HG02798 (cell line): ENCODE measurements at regions not wholly inside any gene's neighbourhood (a gene's known extent, or its start where the extent isn't known, plus 50 kb on each side); places are given as distances from the start of the nearest gene placed in this dataset.

Source experiments
- ATAC-seq: cut with Tn5 transposase; IDR thresholded peaks from one replicate; pipeline ENCODE4 v1.9.1; 2021; ENCODE audit warnings: mild to moderate bottlenecking; ENCODE audit not compliant: unreplicated experiment, poor library complexity

DNA sequence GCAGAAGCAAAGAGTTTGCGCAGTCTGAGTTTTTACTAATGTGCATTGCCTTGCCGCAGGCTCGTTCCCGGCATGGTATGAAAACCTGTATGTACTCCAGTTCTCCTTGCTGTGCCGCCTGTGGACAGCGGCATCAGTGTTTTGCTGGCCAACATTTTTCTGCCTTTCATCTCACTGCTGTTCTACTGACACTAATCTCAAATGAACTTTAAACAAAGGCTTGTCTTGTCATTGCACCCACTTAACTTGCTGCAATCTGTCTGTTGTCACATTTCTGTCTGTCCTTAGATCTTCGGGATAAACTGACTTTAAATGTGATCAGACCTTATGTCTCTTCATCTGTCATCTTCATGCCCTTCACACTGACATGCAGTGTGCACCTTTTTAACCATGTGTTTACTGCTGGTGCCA lies 71.7 kb upstream of the ZNRF2 start:
- ATAC-seq = no peak

DNA sequence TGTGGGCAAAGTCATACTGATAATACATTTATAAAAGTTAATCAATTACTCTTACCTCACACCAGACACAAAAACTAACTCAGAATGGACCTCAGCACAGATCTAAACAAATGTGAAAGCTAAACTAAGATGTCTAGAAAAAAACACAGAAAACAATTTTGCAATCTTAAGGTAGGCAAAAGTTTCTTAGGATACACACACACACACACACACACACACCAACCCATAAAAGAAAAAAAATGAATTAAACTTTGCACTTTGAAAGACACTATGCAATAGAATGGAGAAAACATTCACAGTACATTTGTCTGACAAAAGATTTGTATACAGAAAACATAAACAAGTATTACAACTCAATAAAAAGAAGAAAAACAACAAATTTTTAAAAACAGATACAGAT lies 70.8 kb upstream of the ZNRF2 start:
- no peak for ATAC-seq

GRCh38 chr7:30214651-30215137 lies 69.7 kb upstream of the ZNRF2 start:
- ATAC-seq = peak; percentile 71

GRCh38 chr7:30221764-30222163 lies 62.6 kb upstream of the ZNRF2 start:
- no peak for ATAC-seq

DNA sequence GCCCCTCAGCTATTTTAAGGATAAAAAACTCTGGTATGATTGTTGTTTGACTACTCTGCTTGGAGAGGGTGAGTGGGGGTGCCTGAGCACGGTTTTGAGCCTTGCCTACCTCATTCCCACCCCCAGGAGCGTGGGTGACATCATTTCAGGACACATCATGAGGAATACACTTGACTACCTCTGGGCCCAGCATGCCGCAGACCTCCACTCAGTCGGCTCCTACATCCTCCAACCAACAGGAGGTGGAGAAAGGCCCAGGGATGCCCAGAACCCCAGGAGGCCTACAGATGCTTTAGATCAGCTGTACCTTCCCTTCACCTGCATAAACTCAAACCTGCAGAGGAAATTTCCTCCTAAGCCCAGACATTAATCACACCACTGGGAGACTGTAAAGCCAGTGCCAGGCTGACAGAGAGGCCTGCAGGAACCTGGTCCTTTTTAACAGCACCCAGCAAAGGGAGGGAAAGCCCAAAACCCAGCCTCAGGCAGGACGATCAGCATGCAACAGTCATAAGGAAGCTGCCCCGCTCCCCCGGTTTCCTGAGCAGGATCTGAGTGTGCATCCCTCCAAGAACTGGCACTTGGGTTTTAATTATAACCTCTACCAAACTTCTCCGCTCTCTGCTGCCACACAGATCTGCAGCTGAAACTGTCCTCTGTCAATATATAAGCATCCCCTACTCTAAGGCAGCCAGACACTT lies 61.7 kb upstream of the ZNRF2 start:
- no peak for ATAC-seq

- no peak for ATAC-seq
Measured at GRCh38 chr7:30223896-30224295, 60.5 kb upstream of the ZNRF2 start.

- peak; percentile 40 for ATAC-seq
Measured at GRCh38 chr7:30224511-30225062, 59.8 kb upstream of the ZNRF2 start.

DNA sequence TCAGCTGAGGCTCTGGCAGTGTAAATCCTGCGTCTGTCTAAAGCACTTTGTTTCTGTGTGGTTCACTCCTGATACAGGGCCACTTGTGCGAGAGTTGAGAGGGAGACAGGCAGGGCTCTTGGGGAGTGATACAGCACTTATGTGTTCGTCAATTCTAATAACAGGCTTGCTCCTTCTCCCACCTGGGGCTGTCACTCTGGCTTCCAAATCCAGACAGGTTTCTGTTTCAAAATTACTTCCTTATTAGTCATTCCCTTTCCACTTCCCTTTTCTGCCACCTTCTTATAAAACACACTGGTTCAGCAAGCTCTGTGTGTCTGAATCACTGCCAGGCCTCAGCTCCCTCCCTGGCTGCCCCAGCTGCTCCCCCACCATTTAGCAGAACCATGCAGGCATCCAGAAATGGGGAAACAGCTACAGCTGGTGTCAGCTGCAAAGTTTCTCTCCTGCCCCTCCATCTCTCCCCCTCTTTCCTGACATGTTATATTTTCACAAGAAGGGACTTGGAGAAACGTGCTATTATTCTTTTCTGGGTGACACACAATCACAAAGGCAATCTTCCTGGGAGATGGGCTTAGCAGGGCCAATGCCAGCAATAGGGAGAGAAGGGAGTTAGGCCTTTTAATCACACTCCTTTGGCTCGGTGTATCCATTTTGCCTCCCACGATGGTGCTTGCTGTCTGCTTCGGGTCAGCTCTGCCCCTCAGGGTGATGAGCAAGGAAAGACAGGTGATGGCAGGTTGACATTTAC lies 58.4 kb upstream of the ZNRF2 start:
- peak; percentile 74 for ATAC-seq

DNA sequence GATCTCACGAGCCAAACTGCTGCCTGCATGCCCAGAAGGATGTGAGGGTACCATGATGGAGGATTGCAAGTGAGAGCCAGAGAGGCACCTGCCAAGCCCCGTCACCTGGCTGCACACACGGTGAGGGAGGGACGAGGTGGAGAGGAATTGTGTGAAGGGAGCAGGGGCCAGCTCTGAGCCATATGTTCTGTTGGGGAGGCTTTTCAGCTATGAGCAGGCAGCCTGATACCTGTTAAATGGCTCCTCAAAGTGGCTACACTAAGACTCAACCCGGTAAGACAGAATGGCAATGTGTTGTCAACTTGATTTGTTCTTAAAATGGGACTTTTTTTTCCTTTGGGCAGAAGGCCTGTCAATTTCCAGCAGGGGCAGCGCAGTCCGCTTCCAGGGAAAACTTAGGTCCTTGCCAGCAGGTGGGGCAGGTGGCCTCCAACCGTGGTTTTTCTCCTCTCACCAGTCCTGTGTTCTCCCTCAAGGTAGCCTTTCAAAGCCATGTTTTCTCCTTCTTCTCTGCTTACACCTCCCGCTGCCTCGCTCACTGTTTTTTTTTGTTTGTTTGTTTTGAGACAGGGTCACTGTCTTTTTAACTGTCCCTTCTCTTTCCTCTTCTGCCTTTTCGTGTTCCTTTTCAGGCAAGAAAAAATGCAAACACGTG lies 57.7 kb upstream of the ZNRF2 start:
- ATAC-seq = no peak

DNA sequence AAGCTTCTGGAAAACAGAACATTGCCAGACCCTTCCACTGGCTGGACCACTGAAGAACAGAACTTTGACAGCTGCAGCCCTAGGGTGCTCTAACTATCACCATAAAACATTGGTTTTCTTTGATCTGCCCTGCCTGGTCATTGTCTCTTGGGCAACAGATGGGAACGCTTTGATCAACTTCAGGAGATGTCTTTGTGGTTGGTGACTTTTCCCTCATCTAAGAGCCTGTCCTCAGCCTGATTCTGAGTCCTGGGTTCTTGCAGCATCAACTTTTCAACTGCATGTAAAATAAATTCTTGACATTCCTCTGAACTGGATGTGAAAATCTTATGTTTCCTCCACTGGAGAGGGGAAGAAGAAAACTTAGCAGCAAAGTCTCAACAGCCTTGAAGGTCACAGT lies 53.1 kb upstream of the ZNRF2 start:
- ATAC-seq = no peak

DNA sequence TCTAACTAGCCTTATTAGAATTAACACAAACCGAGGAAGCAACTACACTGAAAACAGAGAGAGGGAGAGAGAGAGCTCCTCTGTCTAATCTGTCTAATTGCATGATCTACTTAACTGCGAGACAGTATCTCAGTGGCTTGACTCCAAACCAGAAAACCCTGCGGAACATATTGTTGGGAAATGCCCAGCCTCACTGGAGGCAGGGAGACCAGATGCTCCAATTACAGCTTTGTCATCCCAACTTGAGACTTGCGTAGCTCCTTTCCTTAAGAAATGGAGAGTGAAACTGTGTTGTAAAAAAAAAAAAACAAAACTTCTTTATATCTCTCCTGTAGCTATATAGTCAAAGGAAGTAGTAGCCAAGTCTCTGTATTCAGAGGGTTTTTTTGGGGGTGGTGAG lies 52.0 kb upstream of the ZNRF2 start:
- no peak for ATAC-seq
